ENCODE measurements at regions not wholly inside any gene's neighbourhood (a gene's known extent, or its start where the extent isn't known, plus 50 kb on each side); places are given as distances from the start of the nearest gene placed in this dataset.

DNA sequence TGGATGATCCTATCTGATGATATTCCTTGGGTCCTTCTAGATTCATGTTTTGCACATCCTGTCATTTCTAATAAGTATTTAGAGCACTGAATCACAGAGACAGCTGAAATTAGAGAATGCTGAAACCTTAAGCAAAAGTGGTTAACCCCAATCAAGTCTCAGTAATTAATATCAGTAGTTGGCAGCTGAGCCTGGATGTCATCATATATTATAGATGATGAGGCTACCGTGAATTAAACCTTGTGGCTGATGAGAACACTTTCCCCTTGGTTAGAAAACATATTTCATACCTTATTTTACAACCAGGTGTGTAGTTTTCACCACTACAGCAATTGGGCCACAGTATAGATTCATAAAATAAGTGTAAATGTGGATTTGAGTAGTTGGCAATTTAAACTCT is 499.0 kb downstream of the PDGFC start:
- TF ChIP-seq POLR2A (IDR thresholded peaks at IDR 0.05; ENCODE audit: low read depth, low read length) (no peak), POLR2AphosphoS5 (IDR thresholded peaks at IDR 0.05; ENCODE audit: low read depth, low read length) (no peak), TAF1 (IDR thresholded peaks at IDR 0.05; ENCODE audit: borderline replicate concordance, low read depth, low read length) (no peak)
